ENCODE measurements at regions not wholly inside any gene's neighbourhood (a gene's known extent, or its start where the extent isn't known, plus 50 kb on each side); places are given as distances from the start of the nearest gene placed in this dataset.

- TF ChIP-seq CHD2 (IDR thresholded peaks at IDR 0.05; ENCODE audit: low read length, partially characterized antibody) (no peak), CTCF (IDR thresholded peaks at IDR 0.05) (no peak), EZH2phosphoT487 (IDR thresholded peaks at IDR 0.05; ENCODE audit: borderline replicate concordance, low read depth) (no peak), SIN3A (IDR thresholded peaks at IDR 0.05; ENCODE audit: borderline replicate concordance, low read depth, low read length) (no peak), FOSL2 (IDR thresholded peaks at IDR 0.05; ENCODE audit: borderline replicate concordance, low read depth) (no peak), YY1 (IDR thresholded peaks at IDR 0.05; ENCODE audit: low read depth) (no peak), SMC3 (IDR thresholded peaks at IDR 0.05; ENCODE audit: low read depth, low read length) (no peak), MAX (IDR thresholded peaks at IDR 0.05; ENCODE audit: low read depth) (no peak), RFX5 (IDR thresholded peaks at IDR 0.05; ENCODE audit: low read length) (no peak), EP300 (IDR thresholded peaks at IDR 0.05; ENCODE audit: borderline replicate concordance in 1 of 2, low read depth in 1 of 2, low read length in 1 of 2) (no peak), POLR2AphosphoS5 (IDR thresholded peaks at IDR 0.05; ENCODE audit: low read depth, low read length) (no peak), TAF1 (IDR thresholded peaks at IDR 0.05; ENCODE audit: borderline replicate concordance, low read depth, low read length) (no peak), REST (IDR thresholded peaks at IDR 0.05; ENCODE audit: low read depth, low read length) (no peak)
Observed at GRCh38 chr10:128568990-128569945, 443.0 kb upstream of the MKI67 start.
